Naive thymus-derived CD4-positive, alpha-beta T cell (primary cell): ENCODE measurements at regions not wholly inside any gene's neighbourhood (a gene's known extent, or its start where the extent isn't known, plus 50 kb on each side); places are given as distances from the start of the nearest gene placed in this dataset.

Source experiments
- ATAC-seq: fragments of 150-1000 bp; cut with Tn5 transposase; 2 replicates; pipeline ENCODE4 v1.10.0; 2021; ENCODE audit warnings: mild to moderate bottlenecking, moderate library complexity
- CTCF ChIA-PET: fragments of 350-600 bp; sonication (Branson Sonifier 250); formaldehyde crosslinking; loops from one replicate; lab custom pipeline; 2021; ENCODE audit warnings: antibody characterized with exemption; lab: Charles Lee
- POLR2A ChIA-PET: fragments of 350-600 bp; sonication (Branson Sonifier 250); formaldehyde crosslinking; loops from one replicate; lab custom pipeline; 2021; ENCODE audit warnings: antibody characterized with exemption, inconsistent platforms; lab: Charles Lee
- DNase-seq, 9 donors: peaks; one replicate each; pipeline versions ENCODE4 v3.0.0 to v3.0.0-alpha.2; 2020 to 2022; ENCODE audit warnings: mixed read lengths in 1 of 9
- H3K27ac ChIP-seq: one replicate; pipeline ENCODE4 v1.7.0; 2013; ENCODE audit warnings: mild to moderate bottlenecking, low read depth, low read length, moderate library complexity
- H3K27me3 ChIP-seq, 2 donors: one replicate each; pipeline ENCODE4 v1.7.0; 2013; ENCODE audit warnings: low read length in 2 of 2, mild to moderate bottlenecking in 2 of 2, moderate library complexity in 2 of 2; ENCODE audit not compliant: control insufficient read depth in 2 of 2, insufficient read depth in 2 of 2
- H3K36me3 ChIP-seq, 3 experiments: 1 replicate in 2 of 3; 2 replicates in 1 of 3; pipeline ENCODE4 v1.7.0; 2013; ENCODE audit warnings: low read length in 3 of 3, mild to moderate bottlenecking in 3 of 3, moderate library complexity in 1 of 3; ENCODE audit not compliant: insufficient read depth in 3 of 3, control insufficient read depth in 2 of 3
- H3K4me1 ChIP-seq, 2 donors: one replicate each; pipeline ENCODE4 v1.7.0; 2013; ENCODE audit warnings: low read length in 2 of 2, mild to moderate bottlenecking in 2 of 2, moderate library complexity in 1 of 2; ENCODE audit not compliant: control insufficient read depth in 2 of 2, insufficient read depth in 2 of 2
- H3K4me3 ChIP-seq: 2 replicates; pipeline ENCODE4 v1.7.0; 2013; ENCODE audit warnings: mild to moderate bottlenecking, low read length
- H3K9me3 ChIP-seq, 3 experiments: 1 replicate in 2 of 3; 2 replicates in 1 of 3; pipeline ENCODE4 v1.7.0; 2013; ENCODE audit warnings: low read length in 3 of 3; ENCODE audit not compliant: control insufficient read depth in 2 of 3
- H3K27ac Mint-ChIP-seq, 9 donors: one replicate each; pipeline ENCODE4 v1.8.0; 2020 to 2022; ENCODE audit warnings: mixed read lengths in 9 of 9, mild to moderate bottlenecking in 8 of 9, moderate library complexity in 5 of 9, inconsistent platforms in 2 of 9
- H3K27me3 Mint-ChIP-seq, 5 donors: one replicate each; pipeline ENCODE4 v1.8.0; 2021 to 2022; ENCODE audit warnings: mixed read lengths in 5 of 5, mild to moderate bottlenecking in 1 of 5
- H3K36me3 Mint-ChIP-seq, 5 donors: one replicate each; pipeline ENCODE4 v1.8.0; 2020 to 2022; ENCODE audit warnings: mixed read lengths in 5 of 5, mild to moderate bottlenecking in 3 of 5, inconsistent platforms in 1 of 5
- H3K4me1 Mint-ChIP-seq, 7 donors: one replicate each; pipeline ENCODE4 v1.8.0; 2020 to 2022; ENCODE audit warnings: mixed read lengths in 7 of 7, mild to moderate bottlenecking in 3 of 7, inconsistent platforms in 1 of 7
- H3K4me3 Mint-ChIP-seq, 10 donors: one replicate each; pipeline ENCODE4 v1.8.0; 2020 to 2022; ENCODE audit warnings: mild to moderate bottlenecking in 10 of 10, mixed read lengths in 10 of 10, moderate library complexity in 6 of 10, inconsistent platforms in 2 of 10
- H3K9me3 Mint-ChIP-seq, 11 donors: one replicate each; pipeline ENCODE4 v1.8.0; 2020 to 2022; ENCODE audit warnings: mixed read lengths in 11 of 11, mild to moderate bottlenecking in 4 of 11, inconsistent platforms in 1 of 11, moderate library complexity in 1 of 11
- intact Hi-C, 2 donors: fragments of 100-400 bp; cut with micrococcal nuclease; formaldehyde crosslinking; loops; one replicate each; pipeline ENCODE4 v1.15.1; 2023

GRCh38 chr1:56340977-56341376 lies 238.4 kb downstream of the PLPP3 start:
- no peaks in the 10 kb centered on the region for H3K4me1 ChIP-seq

GRCh38 chr1:56339786-56340465 lies 239.4 kb downstream of the PLPP3 start:
- H3K27me3 Mint-ChIP-seq, result peaks cover 0 to 12% (median 5%) of the 10 kb centered on the region in 5 donors
- H3K9me3 Mint-ChIP-seq, result peaks cover 0 to 26% (median 8%) of the 10 kb centered on the region in 11 donors
- H3K4me1 Mint-ChIP-seq, result no peaks in the 10 kb centered on the region
- ChIA-PET POLR2A (no interaction called here), CTCF (no interaction called here)
- no peaks in the 10 kb centered on the region for H3K4me1 ChIP-seq
- H3K4me3 Mint-ChIP-seq, result no peak overlapping the region
- no peaks in the 10 kb centered on the region for H3K36me3 ChIP-seq
- no peak overlapping the region for H3K27ac Mint-ChIP-seq
- no peaks in the 10 kb centered on the region for H3K36me3 Mint-ChIP-seq
- ATAC-seq (no peak), DNase-seq (no peak)
- no peaks in the 10 kb centered on the region for H3K27me3 ChIP-seq
- intact Hi-C loops, result no loop called here
- H3K9me3 ChIP-seq, result no peaks in the 10 kb centered on the region
- H3K4me3 ChIP-seq, result no peak overlapping the region
- no peak overlapping the region for H3K27ac ChIP-seq

More at GRCh38 chr1:56340977-56341376, 238.4 kb downstream of the PLPP3 start:
- H3K4me3 Mint-ChIP-seq, result no peak overlapping the region
- H3K4me1 Mint-ChIP-seq, result no peaks in the 10 kb centered on the region
- ChIA-PET CTCF (no interaction called here), POLR2A (no interaction called here)
- H3K9me3 ChIP-seq, result no peaks in the 10 kb centered on the region
- no peak overlapping the region for H3K27ac Mint-ChIP-seq
- intact Hi-C loops, result no loop called here
- H3K36me3 ChIP-seq, result no peaks in the 10 kb centered on the region
- no peak overlapping the region for H3K27ac ChIP-seq
- H3K9me3 Mint-ChIP-seq, result peaks cover 3 to 33% (median 8%) of the 10 kb centered on the region in 11 donors
- H3K4me3 ChIP-seq, result no peak overlapping the region
- H3K27me3 ChIP-seq, result no peaks in the 10 kb centered on the region
- ATAC-seq (no peak), DNase-seq (no peak)
- H3K27me3 Mint-ChIP-seq, result peaks cover 0 to 12% (median 5%) of the 10 kb centered on the region in 5 donors
- H3K36me3 Mint-ChIP-seq, result no peaks in the 10 kb centered on the region

GRCh38 chr1:56339093-56339492 lies 240.3 kb downstream of the PLPP3 start:
- Histone ChIP-seq H3K9me3 (no peaks in the 10 kb centered on the region), H3K27me3 (no peaks in the 10 kb centered on the region), H3K4me3 (no peak overlapping the region), H3K4me1 (no peaks in the 10 kb centered on the region), H3K36me3 (no peaks in the 10 kb centered on the region), H3K27ac (no peak overlapping the region)
- POLR2A ChIA-PET, result no interaction called here
- CTCF ChIA-PET, result no interaction called here
- peaks cover 0 to 20% (median 8%) of the 10 kb centered on the region in 11 donors for H3K9me3 Mint-ChIP-seq
- ATAC-seq (no peak), DNase-seq (no peak)
- no peaks in the 10 kb centered on the region for H3K36me3 Mint-ChIP-seq
- no peaks in the 10 kb centered on the region for H3K4me1 Mint-ChIP-seq
- H3K4me3 Mint-ChIP-seq, result no peak overlapping the region
- H3K27me3 Mint-ChIP-seq, result peaks cover 0 to 12% (median 5%) of the 10 kb centered on the region in 5 donors
- intact Hi-C loops, result no loop called here
- H3K27ac Mint-ChIP-seq, result no peak overlapping the region

- peaks cover 0 to 12% (median 4%) of the 10 kb centered on the region in 5 donors for H3K27me3 Mint-ChIP-seq
- CTCF ChIA-PET, result no interaction called here
Measured at GRCh38 chr1:56336982-56337381, 242.4 kb downstream of the PLPP3 start.

GRCh38 chr1:56335394-56335793 lies 244.0 kb downstream of the PLPP3 start:
- no peaks in the 10 kb centered on the region for H3K36me3 ChIP-seq
- DNase-seq (no peak), ATAC-seq (no peak)
- no peak overlapping the region for H3K4me3 ChIP-seq
- ChIA-PET CTCF (no interaction called here), POLR2A (no interaction called here)
- H3K27me3 ChIP-seq, result no peaks in the 10 kb centered on the region
- H3K36me3 Mint-ChIP-seq, result no peaks in the 10 kb centered on the region
- no peaks in the 10 kb centered on the region for H3K4me1 ChIP-seq
- H3K9me3 ChIP-seq, result no peaks in the 10 kb centered on the region
- peaks cover 0 to 2% (median 0%) of the 10 kb centered on the region in 7 donors for H3K4me1 Mint-ChIP-seq
- H3K27ac Mint-ChIP-seq, result no peak overlapping the region
- H3K27me3 Mint-ChIP-seq, result peaks cover 0 to 8% (median 0%) of the 10 kb centered on the region in 5 donors
- peaks cover 0 to 4% (median 0%) of the 10 kb centered on the region in 11 donors for H3K9me3 Mint-ChIP-seq
- H3K27ac ChIP-seq, result no peak overlapping the region
- intact Hi-C loops, result no loop called here
- H3K4me3 Mint-ChIP-seq, result no peak overlapping the region

More at GRCh38 chr1:56336982-56337381, 242.4 kb downstream of the PLPP3 start:
- Mint-ChIP-seq H3K4me1 (no peaks in the 10 kb centered on the region), H3K27ac (no peak overlapping the region), H3K36me3 (no peaks in the 10 kb centered on the region), H3K4me3 (no peak overlapping the region), H3K9me3 (peaks cover 0 to 11% (median 6%) of the 10 kb centered on the region in 11 donors)
- no peaks in the 10 kb centered on the region for H3K9me3 ChIP-seq
- no peaks in the 10 kb centered on the region for H3K4me1 ChIP-seq
- DNase-seq (no peak), ATAC-seq (no peak)
- no peaks in the 10 kb centered on the region for H3K27me3 ChIP-seq
- H3K36me3 ChIP-seq, result no peaks in the 10 kb centered on the region
- no peak overlapping the region for H3K27ac ChIP-seq
- POLR2A ChIA-PET, result no interaction called here
- intact Hi-C loops, result no loop called here
- H3K4me3 ChIP-seq, result no peak overlapping the region

GRCh38 chr1:56334047-56334446 lies 245.3 kb downstream of the PLPP3 start:
- Mint-ChIP-seq H3K4me1 (peaks cover 0 to 5% (median 0%) of the 10 kb centered on the region in 7 donors), H3K27me3 (no peaks in the 10 kb centered on the region), H3K9me3 (peaks cover 0 to 2% (median 0%) of the 10 kb centered on the region in 11 donors), H3K4me3 (no peak overlapping the region), H3K27ac (no peak overlapping the region), H3K36me3 (no peaks in the 10 kb centered on the region)
- Histone ChIP-seq H3K4me1 (no peaks in the 10 kb centered on the region), H3K36me3 (no peaks in the 10 kb centered on the region), H3K27ac (no peak overlapping the region), H3K4me3 (no peak overlapping the region), H3K27me3 (no peaks in the 10 kb centered on the region), H3K9me3 (no peaks in the 10 kb centered on the region)
- DNase-seq, result no peak
- CTCF ChIA-PET, result no interaction called here
- intact Hi-C loops, result no loop called here
- POLR2A ChIA-PET, result no interaction called here
- ATAC-seq, result no peak

- H3K4me3 ChIP-seq, result no peak overlapping the region
- no peak overlapping the region for H3K4me3 Mint-ChIP-seq
- peaks cover 0 to 2% (median 0%) of the 10 kb centered on the region in 11 donors for H3K9me3 Mint-ChIP-seq
- no peaks in the 10 kb centered on the region for H3K4me1 ChIP-seq
- H3K27ac ChIP-seq, result no peak overlapping the region
- POLR2A ChIA-PET, result no interaction called here
- DNase-seq (no peak), ATAC-seq (no peak)
- no peaks in the 10 kb centered on the region for H3K27me3 Mint-ChIP-seq
- intact Hi-C loops, result no loop called here
- CTCF ChIA-PET, result no interaction called here
- no peaks in the 10 kb centered on the region for H3K36me3 ChIP-seq
- peaks cover 0 to 7% (median 0%) of the 10 kb centered on the region in 7 donors for H3K4me1 Mint-ChIP-seq
- H3K9me3 ChIP-seq, result no peaks in the 10 kb centered on the region
- no peak overlapping the region for H3K27ac Mint-ChIP-seq
- no peaks in the 10 kb centered on the region for H3K27me3 ChIP-seq
- H3K36me3 Mint-ChIP-seq, result no peaks in the 10 kb centered on the region
Measured at GRCh38 chr1:56333461-56333860, 245.9 kb downstream of the PLPP3 start.
